ENCODE measurements at regions not wholly inside any gene's neighbourhood (a gene's known extent, or its start where the extent isn't known, plus 50 kb on each side); places are given as distances from the start of the nearest gene placed in this dataset.

DNA sequence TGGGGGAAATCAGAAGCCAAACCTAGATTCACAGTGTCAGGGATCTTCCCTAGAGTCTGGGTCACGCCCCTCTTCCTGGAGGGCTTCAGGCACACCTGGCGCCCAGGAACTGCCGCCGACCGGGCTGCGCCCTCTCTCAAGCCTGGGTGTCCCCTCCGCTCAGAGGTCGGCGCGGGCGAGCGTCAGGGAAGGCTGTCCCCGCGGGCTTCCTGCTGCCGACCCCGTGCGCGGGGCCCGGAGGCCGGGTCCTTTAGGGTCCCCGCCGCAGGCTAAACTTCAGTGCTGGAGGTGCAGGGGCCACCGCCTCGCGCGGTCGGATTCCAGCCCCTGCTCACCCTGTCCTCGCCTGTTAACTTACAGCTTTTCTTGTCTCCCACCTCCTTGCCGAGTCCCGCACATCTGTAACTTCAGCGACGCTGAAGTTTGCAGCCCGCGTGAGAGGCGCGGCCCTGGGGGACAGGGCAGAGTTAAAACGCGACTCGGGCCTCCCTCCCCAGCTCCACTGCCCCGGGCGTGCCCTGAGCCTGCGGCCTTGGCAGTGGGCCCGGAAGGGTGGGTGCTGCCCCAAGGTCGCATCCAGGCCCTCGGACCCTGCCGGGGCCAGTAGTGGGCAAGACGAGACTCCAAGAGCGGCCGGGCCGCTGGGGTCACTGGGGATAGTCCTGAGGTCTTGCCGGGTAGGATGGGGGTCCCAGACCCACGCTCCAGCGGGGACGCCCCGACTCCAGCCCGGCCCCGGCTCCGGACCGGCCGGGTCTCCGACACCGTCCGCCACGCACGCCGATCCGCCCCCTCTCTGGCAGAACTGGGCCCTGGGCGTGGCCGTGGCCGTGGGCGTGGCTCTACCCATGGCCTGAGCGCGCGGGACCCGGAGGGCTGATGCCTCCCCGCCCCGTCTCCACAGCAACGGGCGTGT, 95.6 kb upstream of the ZNF98 start:
- no peak for FAIRE-seq
- Histone ChIP-seq H4K91ac (replicated peaks; ENCODE audit: insufficient read length, low read length) (no peak overlapping the region), H3K18ac (ENCODE audit: extremely low read depth, low read length) (no peak overlapping the region), H3K4me3 (ENCODE audit: extremely low read depth in 1 of 4, insufficient read depth in 2 of 4, low read depth in 3 of 4, low read length in 4 of 4) (no peak overlapping the region), H3K14ac (ENCODE audit: insufficient read length) (no peak overlapping the region), H3K9me3 (ENCODE audit: insufficient read depth in 2 of 2, low read depth in 1 of 2, low read length in 1 of 2) (peaks cover 40 to 89% of the 10 kb centered on the region in 2 experiments), H3K79me1 (ENCODE audit: low read depth, low read length) (no peaks in the 10 kb centered on the region; the same call in 1 of the 2 replicates), H2AK5ac (ENCODE audit: low read depth, low read length) (no peak overlapping the region), H3K56ac (replicated peaks; ENCODE audit: insufficient read length, low read depth, low read length) (no peak overlapping the region), H3K23me2 (ENCODE audit: low read depth, low read length) (no peaks in the 10 kb centered on the region), H2BK20ac (ENCODE audit: low read length) (no peak overlapping the region), H3K4me1 (replicated peaks in 1 of 4; ENCODE audit: control insufficient read depth in 3 of 4, insufficient read depth in 4 of 4, low read length in 3 of 4) (no peaks in the 10 kb centered on the region), H3K27ac (ENCODE audit: low read depth, low read length) (no peak overlapping the region), H4K20me1 (replicated peaks in 1 of 2; ENCODE audit: control insufficient read depth in 1 of 2, insufficient read depth in 2 of 2, low read length in 2 of 2) (no peaks in the 10 kb centered on the region), H3K4me2 (ENCODE audit: insufficient read depth in 1 of 2, low read depth in 2 of 2, low read length in 2 of 2) (no peak overlapping the region), H2BK120ac (replicated peaks; ENCODE audit: low read depth, low read length) (no peak overlapping the region), H3K9ac (replicated peaks in 1 of 4; ENCODE audit: extremely low read depth in 1 of 4, low read depth in 3 of 4, low read length in 3 of 4) (no peak overlapping the region), H4K8ac (ENCODE audit: extremely low read depth, insufficient read depth, low read length) (no peak overlapping the region), H2AFZ (ENCODE audit: low read length) (no peak overlapping the region), H2BK5ac (ENCODE audit: low read depth, low read length) (no peak overlapping the region), H3K4ac (replicated peaks; ENCODE audit: insufficient read length, low read depth, low read length) (no peak overlapping the region), H3K27me3 (replicated peaks in 1 of 4; ENCODE audit: control insufficient read depth in 3 of 4, extremely low read depth in 1 of 4, insufficient read depth in 3 of 4, low read length in 3 of 4) (no peaks in the 10 kb centered on the region), H3K79me2 (ENCODE audit: control insufficient read depth in 1 of 2, insufficient read depth in 2 of 2, low read length in 2 of 2) (no peaks in the 10 kb centered on the region), H2BK12ac (ENCODE audit: low read depth, low read length) (no peak overlapping the region), H2BK15ac (ENCODE audit: low read length) (no peak overlapping the region), H3K36me3 (ENCODE audit: control insufficient read depth in 2 of 4, insufficient read depth in 4 of 4, low read length in 3 of 4) (no peaks in the 10 kb centered on the region), H4K5ac (ENCODE audit: insufficient read length, low read depth, low read length) (no peak overlapping the region), H3K23ac (ENCODE audit: insufficient read length) (no peak overlapping the region)
- no peak for DNase-seq (ENCODE audit: low read depth in 1 of 2, low spot score in 2 of 2)
- POLR2A ChIA-PET (ENCODE audit: partially characterized antibody): no interaction called here
- WGBS, 2 experiments (ENCODE audit: extremely low coverage in 1 of 2, insufficient coverage in 1 of 2, insufficient read length in 1 of 2, insufficient replicate concordance in 2 of 2, low coverage in 1 of 2, low lambda C conversion rate in 2 of 2, missing lambda C conversion rate in 1 of 2): 92% methylated on average over 48 of the region's 79 CpGs; no CpG with 5 or more reads in 1 of the 2 experiments
- CTCF ChIA-PET (ENCODE audit: partially characterized antibody): no interaction called here
- no peak for TF ChIP-seq RXRA (IDR thresholded peaks at IDR 0.05; ENCODE audit: insufficient read depth, low read depth, low read length)
- TF ChIP-seq CEBPB (IDR thresholded peaks at IDR 0.05; ENCODE audit: low read depth, low read length): no peak
- TF ChIP-seq NANOG (IDR thresholded peaks at IDR 0.05; ENCODE audit: insufficient read depth, low read depth, low read length, poor library complexity, severe bottlenecking): no peak
- TF ChIP-seq TAF7 (optimal IDR thresholded peaks at IDR 0.05; ENCODE audit: borderline replicate concordance, low read depth, low read length): no peak
- TF ChIP-seq, protein P1, sequence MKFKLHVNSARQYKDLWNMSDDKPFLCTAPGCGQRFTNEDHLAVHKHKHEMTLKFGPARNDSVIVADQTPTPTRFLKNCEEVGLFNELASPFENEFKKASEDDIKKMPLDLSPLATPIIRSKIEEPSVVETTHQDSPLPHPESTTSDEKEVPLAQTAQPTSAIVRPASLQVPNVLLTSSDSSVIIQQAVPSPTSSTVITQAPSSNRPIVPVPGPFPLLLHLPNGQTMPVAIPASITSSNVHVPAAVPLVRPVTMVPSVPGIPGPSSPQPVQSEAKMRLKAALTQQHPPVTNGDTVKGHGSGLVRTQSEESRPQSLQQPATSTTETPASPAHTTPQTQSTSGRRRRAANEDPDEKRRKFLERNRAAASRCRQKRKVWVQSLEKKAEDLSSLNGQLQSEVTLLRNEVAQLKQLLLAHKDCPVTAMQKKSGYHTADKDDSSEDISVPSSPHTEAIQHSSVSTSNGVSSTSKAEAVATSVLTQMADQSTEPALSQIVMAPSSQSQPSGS (IDR thresholded peaks at IDR 0.05; ENCODE audit: low read length): no peak
- TF ChIP-seq, protein P2, sequence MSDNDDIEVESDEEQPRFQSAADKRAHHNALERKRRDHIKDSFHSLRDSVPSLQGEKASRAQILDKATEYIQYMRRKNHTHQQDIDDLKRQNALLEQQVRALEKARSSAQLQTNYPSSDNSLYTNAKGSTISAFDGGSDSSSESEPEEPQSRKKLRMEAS (IDR thresholded peaks at IDR 0.05): no peak
- TF ChIP-seq EGR1 (IDR thresholded peaks at IDR 0.05; ENCODE audit: borderline replicate concordance, low read depth, low read length): no peak
- no peak for TF ChIP-seq RAD21 (IDR thresholded peaks at IDR 0.05 in 1 of 2, conservative IDR thresholded peaks at IDR 0.05 in 1 of 2; ENCODE audit: low read depth in 2 of 2, low read length in 2 of 2)

All from H1 (cell line).